Epithelial cell of esophagus (primary cell): ENCODE measurements at regions not wholly inside any gene's neighbourhood (a gene's known extent, or its start where the extent isn't known, plus 50 kb on each side); places are given as distances from the start of the nearest gene placed in this dataset.
"Not testable (repeated sequence)": the region's sequence is repeated elsewhere in the genome, so short reads cannot be mapped to it uniquely, and the experiment has no call there.

Source experiments
- DNase-seq: peaks from one replicate; pipeline ENCODE4 v3.0.0; 2010; ENCODE audit warnings: low read depth
- H3K4me3 ChIP-seq: 2 replicates; pipeline ENCODE4 v1.5.1; 2011; ENCODE audit warnings: mild to moderate bottlenecking, low read length, control low read depth
- CTCF ChIP-seq: IDR thresholded peaks from 2 replicates; pipeline ENCODE4 v1.5.1; 2011; ENCODE audit warnings: low read depth, mild to moderate bottlenecking, low read length, control low read depth, inconsistent platforms; ENCODE audit not compliant: insufficient read depth; ENCODE audit errors: missing control alignments

GRCh38 chr10:30534465-30535144 is 94.9 kb downstream of the LYZL2 start:
- peak; percentile 88 for TF ChIP-seq CTCF
- no peak overlapping the region for H3K4me3 ChIP-seq
- peak; percentile 82 for DNase-seq

DNA sequence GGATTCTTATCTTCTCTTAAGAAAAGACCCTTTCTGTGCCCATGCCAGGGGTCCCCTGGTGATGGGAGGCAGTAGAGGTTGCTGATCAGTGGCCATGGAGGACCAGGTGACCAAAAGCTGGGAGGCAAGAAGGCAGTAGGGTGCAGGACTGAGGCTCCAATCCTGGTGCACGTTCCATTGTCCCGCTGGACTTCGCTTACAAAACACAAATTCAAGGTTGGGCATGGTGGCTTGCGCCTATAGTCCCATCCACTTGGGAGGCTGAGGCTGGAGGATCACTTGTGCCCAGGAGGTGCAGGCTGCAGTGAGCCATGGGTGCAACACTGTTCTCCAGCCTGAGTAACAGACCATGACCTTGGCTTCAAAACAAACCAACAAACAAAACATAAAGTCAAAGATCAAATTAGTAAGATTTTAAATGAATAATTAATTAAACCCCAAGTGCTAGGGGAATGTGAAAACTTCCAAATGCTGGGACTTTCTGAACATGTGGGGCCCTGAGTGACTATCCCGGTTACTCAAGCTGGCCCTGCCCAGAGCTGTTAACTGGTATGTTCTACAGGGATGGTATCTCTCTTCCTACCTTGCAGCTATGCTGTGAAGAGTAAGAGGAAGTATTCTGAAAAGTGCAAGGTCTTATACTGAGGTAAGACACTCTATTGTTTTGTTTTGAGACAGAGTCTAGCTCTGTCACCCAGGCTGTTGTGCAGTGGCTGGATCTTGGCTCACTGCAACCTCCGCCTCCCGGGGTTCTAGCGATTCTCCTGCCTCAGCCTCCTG is 97.6 kb downstream of the LYZL2 start:
- no peak for TF ChIP-seq CTCF
- peak; percentile 21 for DNase-seq
- H3K4me3 ChIP-seq, result no peak overlapping the region

DNA sequence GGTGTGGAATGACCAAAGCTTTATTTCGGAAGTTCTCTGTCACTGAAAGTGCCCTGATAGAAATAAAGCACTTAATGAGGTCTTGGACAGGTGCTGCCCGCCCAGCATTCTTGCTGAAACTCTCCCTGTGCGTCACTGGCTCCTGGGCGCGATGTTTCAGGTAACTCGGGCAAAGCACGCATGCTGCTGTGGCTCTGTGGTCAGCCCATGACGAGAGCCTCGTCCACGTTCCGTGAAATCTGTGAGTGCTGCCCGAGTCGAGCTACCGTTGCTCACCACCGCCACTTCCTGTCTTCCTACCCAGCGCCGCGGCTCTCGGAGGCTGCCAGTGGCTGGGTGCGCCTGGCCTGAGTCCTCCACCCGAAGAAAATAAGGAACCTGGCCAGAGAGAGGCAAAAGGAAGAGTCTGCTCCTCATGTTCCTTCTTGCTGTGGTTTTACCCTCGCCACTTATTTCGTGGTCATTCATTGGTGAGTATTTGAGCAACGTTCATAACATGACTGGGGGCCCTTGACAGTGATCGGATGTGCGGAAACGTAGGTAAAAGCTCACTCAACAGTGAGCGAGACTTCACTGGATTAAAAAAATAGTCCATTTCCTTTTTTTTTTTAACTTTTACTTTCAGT is 95.5 kb downstream of the MAP3K8 start:
- TF ChIP-seq CTCF, result no peak
- DNase-seq, result no peak
- H3K4me3 ChIP-seq, result no peak overlapping the region

DNA sequence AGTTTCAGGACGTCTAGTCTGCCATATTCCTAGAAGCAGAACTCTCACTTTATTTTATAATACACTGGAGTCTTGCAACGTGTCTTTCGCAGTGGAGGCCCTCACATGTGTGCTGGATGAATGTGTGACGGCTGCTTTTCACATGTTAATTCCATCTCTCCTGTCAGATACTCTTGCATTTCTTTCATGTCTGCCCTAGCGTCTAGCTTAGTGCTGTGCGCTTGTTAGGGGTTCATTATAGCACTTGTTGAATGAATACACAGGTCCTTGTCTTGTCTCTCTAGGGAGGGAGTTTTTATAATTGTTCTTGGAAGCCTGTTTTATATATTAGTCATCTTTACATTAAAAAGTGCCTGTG is 94.4 kb downstream of the MAP3K8 start:
- H3K4me3 ChIP-seq, result no peak overlapping the region
- DNase-seq, result no peak
- no peak for TF ChIP-seq CTCF

DNA sequence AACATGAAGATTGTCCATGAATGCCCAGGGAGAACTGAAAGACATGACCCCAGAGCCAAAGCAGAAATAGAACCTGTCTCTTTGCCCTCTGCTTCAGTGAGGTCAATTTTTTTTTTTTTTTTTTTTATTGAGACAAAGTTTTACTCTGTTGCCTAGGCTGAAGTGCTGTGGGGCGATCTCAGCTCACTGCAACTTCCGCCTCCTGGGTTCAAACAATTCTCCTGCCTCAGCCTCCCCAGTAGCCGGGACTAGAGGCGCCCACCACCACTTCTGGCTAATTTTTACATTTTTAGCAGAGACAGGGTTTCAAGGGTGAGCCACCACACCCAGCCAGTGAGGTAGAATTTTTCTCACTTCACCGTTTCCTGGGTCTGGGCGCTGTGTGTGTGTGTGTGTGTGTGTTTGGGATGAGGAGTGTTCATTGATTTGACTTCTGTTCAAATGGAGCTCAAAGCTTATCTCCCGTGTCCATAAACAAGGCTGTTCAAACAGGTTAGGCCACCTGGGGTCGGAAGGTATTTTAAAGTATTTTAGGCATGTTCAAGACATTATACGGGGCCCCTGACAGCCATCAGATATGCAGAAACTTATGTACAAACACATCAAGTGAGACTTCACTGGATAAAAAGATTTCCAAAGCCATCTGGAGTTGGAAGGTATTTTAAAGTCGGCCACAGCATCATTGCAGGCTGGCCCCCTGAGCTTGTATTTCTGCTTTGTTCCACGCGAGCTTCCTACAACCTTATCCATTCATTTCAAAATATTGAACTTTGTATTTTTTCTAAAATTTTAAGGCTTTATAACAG is 93.8 kb downstream of the MAP3K8 start:
- H3K4me3 ChIP-seq, result no peak overlapping the region
- no peak for DNase-seq
- TF ChIP-seq CTCF, result no peak

DNA sequence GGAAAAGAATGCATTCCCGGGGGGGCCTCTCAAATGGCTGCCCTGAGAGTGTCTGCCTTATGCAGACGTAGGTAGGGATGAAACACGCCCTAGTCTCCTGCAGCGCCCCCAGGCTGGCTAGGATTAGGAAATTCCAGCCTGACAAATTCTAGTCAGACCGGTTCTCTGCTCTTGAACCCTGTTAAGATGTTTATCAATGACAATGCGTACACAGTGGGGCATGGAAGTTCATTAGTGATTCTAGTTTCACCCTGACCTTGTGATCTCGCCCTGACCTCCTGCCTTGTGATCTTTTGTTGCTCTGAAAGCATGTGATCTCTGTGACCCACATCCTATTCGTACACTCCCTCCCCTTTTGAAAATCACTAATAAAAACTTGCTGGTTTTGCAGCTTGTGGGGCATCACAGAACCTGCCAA is 88.7 kb downstream of the MAP3K8 start:
- not testable (repeated sequence) for H3K4me3 ChIP-seq
- peak; percentile 72 for DNase-seq

- no peak for DNase-seq
- no peak for TF ChIP-seq CTCF
- H3K4me3 ChIP-seq, result no peak overlapping the region
Measured at GRCh38 chr10:30518907-30519306, 84.9 kb downstream of the MAP3K8 start.
